HFFc6 (cell line): ENCODE measurements at regions not wholly inside any gene's neighbourhood (a gene's known extent, or its start where the extent isn't known, plus 50 kb on each side); places are given as distances from the start of the nearest gene placed in this dataset.

ENCODE experiments used
- DNase-seq: peaks from one replicate; pipeline ENCODE4 v3.0.0-alpha.2; 2018
- H3K27ac Mint-ChIP-seq: 2 replicates; pipeline ENCODE4 v1.8.0; 2020; ENCODE audit warnings: mild to moderate bottlenecking, mixed read lengths
- H3K27me3 Mint-ChIP-seq: 2 replicates; pipeline ENCODE4 v1.8.0; 2021; ENCODE audit warnings: mild to moderate bottlenecking, moderate library complexity, mixed read lengths; ENCODE audit not compliant: insufficient read depth
- H3K36me3 Mint-ChIP-seq: 2 replicates; pipeline ENCODE4 v1.8.0; 2021; ENCODE audit warnings: low read depth, mixed read lengths
- H3K4me1 Mint-ChIP-seq: 2 replicates; pipeline ENCODE4 v1.8.0; 2020; ENCODE audit warnings: low read depth, mixed read lengths
- H3K4me3 Mint-ChIP-seq: 2 replicates; pipeline ENCODE4 v1.8.0; 2020; ENCODE audit warnings: mild to moderate bottlenecking, moderate library complexity, mixed read lengths
- H3K9me3 Mint-ChIP-seq: 2 replicates; pipeline ENCODE4 v1.8.0; 2020; ENCODE audit warnings: mild to moderate bottlenecking, mixed read lengths
- TF ChIP-seq, protein P1 (sequence below): fragments of 200-600 bp; sonication (generic); IDR thresholded peaks from 2 replicates; pipeline ENCODE4 v1.5.0; 2021; ENCODE audit warnings: antibody characterized with exemption, mild to moderate bottlenecking

DNA sequence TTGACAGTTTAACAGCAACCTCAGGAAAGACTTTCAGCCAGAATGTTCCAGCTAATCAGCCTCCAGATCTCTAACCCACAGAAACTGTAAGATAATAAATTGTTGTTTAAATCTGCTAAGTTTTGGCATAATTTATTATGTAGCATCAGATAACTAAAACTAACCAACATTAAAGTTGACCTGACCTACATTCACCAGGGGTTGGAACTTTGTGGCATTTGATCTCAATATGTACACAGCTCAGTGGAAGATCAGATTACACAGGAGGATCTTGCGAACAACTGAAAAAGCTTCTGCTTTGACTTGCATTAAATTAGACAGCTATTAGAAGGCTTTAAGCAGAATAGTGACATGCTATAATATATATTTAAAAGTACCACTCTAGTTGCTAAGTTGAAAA is 91.4 kb upstream of the POU1F1 start:
- no peak overlapping the region for H3K27ac Mint-ChIP-seq
- peaks cover 16% of the 10 kb centered on the region; the same call in 1 of the 2 replicates for H3K4me1 Mint-ChIP-seq
- TF ChIP-seq, protein P1, sequence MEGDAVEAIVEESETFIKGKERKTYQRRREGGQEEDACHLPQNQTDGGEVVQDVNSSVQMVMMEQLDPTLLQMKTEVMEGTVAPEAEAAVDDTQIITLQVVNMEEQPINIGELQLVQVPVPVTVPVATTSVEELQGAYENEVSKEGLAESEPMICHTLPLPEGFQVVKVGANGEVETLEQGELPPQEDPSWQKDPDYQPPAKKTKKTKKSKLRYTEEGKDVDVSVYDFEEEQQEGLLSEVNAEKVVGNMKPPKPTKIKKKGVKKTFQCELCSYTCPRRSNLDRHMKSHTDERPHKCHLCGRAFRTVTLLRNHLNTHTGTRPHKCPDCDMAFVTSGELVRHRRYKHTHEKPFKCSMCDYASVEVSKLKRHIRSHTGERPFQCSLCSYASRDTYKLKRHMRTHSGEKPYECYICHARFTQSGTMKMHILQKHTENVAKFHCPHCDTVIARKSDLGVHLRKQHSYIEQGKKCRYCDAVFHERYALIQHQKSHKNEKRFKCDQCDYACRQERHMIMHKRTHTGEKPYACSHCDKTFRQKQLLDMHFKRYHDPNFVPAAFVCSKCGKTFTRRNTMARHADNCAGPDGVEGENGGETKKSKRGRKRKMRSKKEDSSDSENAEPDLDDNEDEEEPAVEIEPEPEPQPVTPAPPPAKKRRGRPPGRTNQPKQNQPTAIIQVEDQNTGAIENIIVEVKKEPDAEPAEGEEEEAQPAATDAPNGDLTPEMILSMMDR: no peak
- DNase-seq: no peak
- H3K27me3 Mint-ChIP-seq: peaks cover 2% of the 10 kb centered on the region
- H3K4me3 Mint-ChIP-seq: no peak overlapping the region
- no peaks in the 10 kb centered on the region for H3K9me3 Mint-ChIP-seq
- H3K36me3 Mint-ChIP-seq: no peaks in the 10 kb centered on the region

DNA sequence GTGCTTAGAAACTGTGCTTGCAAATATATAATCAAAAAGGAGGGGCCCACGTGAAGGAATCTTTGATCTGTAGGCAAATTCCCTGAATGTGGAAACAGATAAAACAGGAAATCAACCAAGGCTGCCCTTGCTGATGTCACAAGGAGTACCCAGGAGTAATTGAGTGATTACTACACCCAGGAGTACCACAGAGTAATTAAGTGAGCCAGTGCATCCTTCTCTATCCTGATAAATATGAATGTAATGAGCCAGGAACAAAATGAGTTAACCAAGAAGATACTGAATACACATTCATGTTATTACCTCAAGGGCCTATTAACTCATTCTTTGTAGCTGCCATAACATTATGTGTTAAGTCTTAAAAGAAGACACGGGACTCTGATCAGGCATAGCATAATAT is 87.3 kb upstream of the POU1F1 start:
- DNase-seq: no peak
- Mint-ChIP-seq H3K27me3 (no peaks in the 10 kb centered on the region; the same call in 1 of the 2 replicates), H3K4me3 (no peak overlapping the region), H3K36me3 (no peaks in the 10 kb centered on the region), H3K27ac (no peak overlapping the region), H3K4me1 (no peaks in the 10 kb centered on the region), H3K9me3 (no peaks in the 10 kb centered on the region)
- TF ChIP-seq, protein P1: no peak

DNA sequence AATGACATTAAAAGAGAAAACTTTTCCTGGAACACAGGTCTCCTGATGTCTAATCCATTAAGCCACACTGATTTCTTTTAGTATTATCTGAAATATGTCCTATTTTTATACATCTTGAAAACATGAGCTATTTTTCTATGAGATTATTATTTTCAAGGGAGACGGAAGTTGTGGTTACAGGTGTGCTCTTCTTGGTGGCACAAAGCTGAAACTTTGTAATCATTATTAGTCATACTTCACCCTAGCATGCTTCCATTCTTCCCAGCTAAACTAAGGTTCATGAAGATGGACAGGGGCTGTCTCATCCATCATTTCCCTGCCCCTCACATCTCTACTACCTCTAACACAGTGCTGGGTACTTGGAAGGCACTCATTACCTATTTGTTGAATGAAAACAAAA is 85.6 kb upstream of the POU1F1 start:
- TF ChIP-seq, protein P1: no peak
- Mint-ChIP-seq H3K4me3 (no peak overlapping the region), H3K9me3 (no peaks in the 10 kb centered on the region), H3K27me3 (no peaks in the 10 kb centered on the region; the same call in 1 of the 2 replicates), H3K4me1 (no peaks in the 10 kb centered on the region), H3K36me3 (no peaks in the 10 kb centered on the region), H3K27ac (no peak overlapping the region)
- no peak for DNase-seq

DNA sequence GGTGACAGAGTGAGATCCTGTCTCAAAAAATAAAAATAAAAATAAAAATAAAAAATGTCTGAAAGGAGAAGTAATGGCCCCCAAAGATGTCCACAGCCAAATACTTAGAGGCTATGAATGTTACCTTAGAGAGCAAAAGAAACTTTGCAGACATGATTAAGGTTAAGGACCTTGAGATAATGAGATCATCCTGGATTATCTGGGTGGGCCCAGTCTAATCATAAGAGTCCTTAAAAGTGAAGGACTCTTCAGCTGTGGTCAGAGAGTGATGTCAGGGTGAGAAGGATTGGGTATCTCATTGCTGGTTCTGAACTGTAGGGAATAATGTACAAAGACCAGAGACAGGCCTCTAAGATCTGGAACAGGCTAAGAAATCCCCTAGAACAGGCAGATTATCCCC is 84.9 kb upstream of the POU1F1 start:
- Mint-ChIP-seq H3K9me3 (no peaks in the 10 kb centered on the region), H3K36me3 (no peaks in the 10 kb centered on the region), H3K4me3 (no peak overlapping the region), H3K4me1 (no peaks in the 10 kb centered on the region), H3K27me3 (no peaks in the 10 kb centered on the region; the same call in 1 of the 2 replicates), H3K27ac (no peak overlapping the region)
- TF ChIP-seq, protein P1: no peak
- DNase-seq: no peak

DNA sequence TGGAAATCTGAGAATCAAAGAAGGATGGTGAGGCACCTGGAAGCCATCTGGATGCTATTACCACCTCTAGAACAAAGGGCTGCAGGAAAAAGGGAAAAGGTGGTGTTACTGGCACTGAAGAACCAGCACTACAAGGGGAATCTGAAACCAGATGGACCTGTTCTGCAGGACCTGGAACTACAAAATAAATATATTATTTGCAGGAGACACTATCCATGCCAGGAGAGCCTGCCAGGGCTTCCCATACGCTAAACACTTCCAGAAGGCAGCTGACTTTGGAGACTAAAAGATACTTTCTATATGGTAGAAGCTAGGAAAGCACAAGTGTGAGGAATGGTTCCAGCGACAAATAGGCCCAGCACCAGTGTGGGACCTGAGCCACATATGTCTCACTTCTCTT is 83.4 kb upstream of the POU1F1 start:
- H3K9me3 Mint-ChIP-seq: no peaks in the 10 kb centered on the region
- no peaks in the 10 kb centered on the region for H3K36me3 Mint-ChIP-seq
- TF ChIP-seq, protein P1: no peak
- no peaks in the 10 kb centered on the region for H3K4me1 Mint-ChIP-seq
- no peak overlapping the region for H3K4me3 Mint-ChIP-seq
- no peak overlapping the region for H3K27ac Mint-ChIP-seq
- H3K27me3 Mint-ChIP-seq: no peaks in the 10 kb centered on the region
- no peak for DNase-seq

DNA sequence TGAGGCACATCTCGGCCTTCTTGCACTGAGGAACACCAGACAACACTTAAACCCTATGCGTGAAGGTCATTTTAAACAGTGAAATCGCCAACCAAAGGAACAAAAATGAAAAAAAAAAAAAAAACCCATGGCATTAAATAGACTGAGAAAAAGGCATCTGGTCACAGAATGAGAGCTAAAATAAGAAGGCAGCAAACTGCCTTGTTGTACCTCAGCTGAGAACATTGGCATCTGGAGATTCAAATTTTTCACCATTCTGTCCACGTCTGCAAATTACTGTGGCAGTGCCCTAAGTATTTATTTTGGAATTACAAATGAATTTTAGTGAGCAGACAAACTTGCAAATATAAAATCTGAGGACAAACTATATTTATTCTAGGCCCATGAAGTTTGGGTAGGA is 82.6 kb upstream of the POU1F1 start:
- H3K36me3 Mint-ChIP-seq: no peaks in the 10 kb centered on the region
- no peaks in the 10 kb centered on the region for H3K27me3 Mint-ChIP-seq
- peaks cover 6% of the 10 kb centered on the region; the same call in 1 of the 2 replicates for H3K4me1 Mint-ChIP-seq
- TF ChIP-seq, protein P1: no peak
- H3K4me3 Mint-ChIP-seq: no peak overlapping the region
- DNase-seq: no peak
- no peak overlapping the region for H3K27ac Mint-ChIP-seq
- no peaks in the 10 kb centered on the region for H3K9me3 Mint-ChIP-seq
